ENCODE measurements at regions not wholly inside any gene's neighbourhood (a gene's known extent, or its start where the extent isn't known, plus 50 kb on each side); places are given as distances from the start of the nearest gene placed in this dataset.

DNA sequence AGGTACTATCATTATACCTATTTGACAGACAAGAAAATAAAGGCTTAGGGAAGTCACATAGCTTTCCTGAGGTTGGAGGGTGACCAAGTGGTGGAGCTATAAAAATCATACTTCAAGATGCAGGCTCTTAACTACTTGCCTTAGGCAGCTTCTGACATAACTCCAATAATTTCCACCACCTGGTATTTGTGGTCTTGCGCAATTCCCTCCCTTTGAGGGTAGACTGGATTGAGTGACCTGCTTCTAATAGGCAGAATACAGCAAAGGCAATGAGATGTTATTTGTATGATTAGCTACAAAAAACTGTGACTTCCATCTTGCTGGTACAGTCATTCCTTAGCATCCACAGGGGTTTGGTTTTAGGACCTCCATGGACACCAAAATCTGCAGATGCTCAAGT, 385.5 kb downstream of the TMEM114 start:
- TF ChIP-seq, protein P1, sequence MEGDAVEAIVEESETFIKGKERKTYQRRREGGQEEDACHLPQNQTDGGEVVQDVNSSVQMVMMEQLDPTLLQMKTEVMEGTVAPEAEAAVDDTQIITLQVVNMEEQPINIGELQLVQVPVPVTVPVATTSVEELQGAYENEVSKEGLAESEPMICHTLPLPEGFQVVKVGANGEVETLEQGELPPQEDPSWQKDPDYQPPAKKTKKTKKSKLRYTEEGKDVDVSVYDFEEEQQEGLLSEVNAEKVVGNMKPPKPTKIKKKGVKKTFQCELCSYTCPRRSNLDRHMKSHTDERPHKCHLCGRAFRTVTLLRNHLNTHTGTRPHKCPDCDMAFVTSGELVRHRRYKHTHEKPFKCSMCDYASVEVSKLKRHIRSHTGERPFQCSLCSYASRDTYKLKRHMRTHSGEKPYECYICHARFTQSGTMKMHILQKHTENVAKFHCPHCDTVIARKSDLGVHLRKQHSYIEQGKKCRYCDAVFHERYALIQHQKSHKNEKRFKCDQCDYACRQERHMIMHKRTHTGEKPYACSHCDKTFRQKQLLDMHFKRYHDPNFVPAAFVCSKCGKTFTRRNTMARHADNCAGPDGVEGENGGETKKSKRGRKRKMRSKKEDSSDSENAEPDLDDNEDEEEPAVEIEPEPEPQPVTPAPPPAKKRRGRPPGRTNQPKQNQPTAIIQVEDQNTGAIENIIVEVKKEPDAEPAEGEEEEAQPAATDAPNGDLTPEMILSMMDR (IDR thresholded peaks at IDR 0.05), result no peak
- TF ChIP-seq POLR2A (IDR thresholded peaks at IDR 0.05), result no peak

Measured in adrenal gland (tissue), 5 donors.